WERI-Rb-1 (cell line): ENCODE measurements at regions not wholly inside any gene's neighbourhood (a gene's known extent, or its start where the extent isn't known, plus 50 kb on each side); places are given as distances from the start of the nearest gene placed in this dataset.

Source experiments
- DNase-seq: peaks from one replicate; pipeline ENCODE4 v3.0.0-alpha.2; 2020
- H3K27ac ChIP-seq: fragments of 250-450 bp; sonication (Bioruptor Pico); 2 replicates; pipeline ENCODE4 v1.5.1; 2020; ENCODE audit warnings: mild to moderate bottlenecking, moderate library complexity
- H3K27me3 ChIP-seq: fragments of 250-450 bp; sonication (Bioruptor Pico); 2 replicates; pipeline ENCODE4 v1.5.1; 2021; ENCODE audit warnings: mild to moderate bottlenecking, low read depth, moderate library complexity; ENCODE audit not compliant: insufficient read depth, severe bottlenecking
- H3K36me3 ChIP-seq: fragments of 250-450 bp; sonication (Bioruptor Pico); 2 replicates; pipeline ENCODE4 v1.5.1; 2020; ENCODE audit warnings: mild to moderate bottlenecking, moderate library complexity
- H3K4me3 ChIP-seq: 2 replicates; pipeline ENCODE4 v1.5.1; 2011; ENCODE audit warnings: low read depth, mild to moderate bottlenecking, control low read depth, low read length
- H3K9me3 ChIP-seq: fragments of 250-450 bp; sonication (Bioruptor Pico); 2 replicates; pipeline ENCODE4 v1.5.1; 2021; ENCODE audit warnings: mild to moderate bottlenecking, moderate library complexity; ENCODE audit not compliant: severe bottlenecking
- CTCF ChIP-seq: IDR thresholded peaks from 2 replicates; pipeline ENCODE4 v1.5.1; 2011; ENCODE audit warnings: low read depth, mild to moderate bottlenecking, control low read depth, inconsistent platforms, low read length

DNA sequence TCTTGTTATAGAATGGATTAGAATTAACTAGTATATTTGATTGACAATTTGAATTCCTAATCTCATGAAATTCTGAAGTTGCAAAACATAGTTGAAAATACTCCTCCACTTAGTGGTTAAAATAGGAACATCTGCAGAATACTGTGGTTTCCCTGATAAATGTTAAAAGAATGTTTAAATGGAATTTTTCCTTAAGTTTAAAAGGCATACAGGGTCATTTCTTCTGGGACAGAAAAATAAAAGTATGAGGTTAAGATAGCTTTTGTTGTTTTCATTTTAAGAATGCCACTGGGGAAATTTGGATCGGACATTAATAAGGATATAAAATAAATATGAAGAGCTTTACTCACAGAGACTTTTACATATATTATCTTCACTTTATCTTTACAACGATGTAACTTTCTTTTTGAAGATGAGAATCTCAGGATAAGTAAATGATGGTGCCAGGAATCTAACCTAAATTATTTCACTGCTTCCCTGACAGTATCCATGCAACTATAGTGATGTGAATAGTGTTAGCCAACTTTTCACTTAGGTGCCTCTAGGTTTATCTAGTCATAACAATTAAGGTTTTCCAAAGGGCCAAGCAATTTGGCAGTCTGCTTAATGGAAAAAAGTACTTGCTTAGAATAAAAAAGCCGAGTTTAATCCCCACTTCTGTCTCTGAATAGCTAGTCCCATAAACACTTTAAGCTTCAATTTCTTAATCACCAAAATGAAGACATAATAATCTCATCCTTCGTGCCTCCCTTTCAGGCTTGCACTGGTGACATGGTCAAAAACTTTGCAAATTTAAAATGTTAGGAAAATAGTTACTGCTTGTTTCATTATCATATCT lies 151.8 kb upstream of the STK17B start:
- H3K27me3 ChIP-seq: no peaks in the 10 kb centered on the region
- H3K4me3 ChIP-seq: no peak overlapping the region
- DNase-seq: no peak
- no peaks in the 10 kb centered on the region for H3K36me3 ChIP-seq
- TF ChIP-seq CTCF: no peak
- no peaks in the 10 kb centered on the region for H3K9me3 ChIP-seq
- H3K27ac ChIP-seq: no peak overlapping the region

GRCh38 chr2:196324211-196324610 lies 152.8 kb upstream of the STK17B start:
- no peaks in the 10 kb centered on the region for H3K36me3 ChIP-seq
- DNase-seq: no peak
- H3K27ac ChIP-seq: no peak overlapping the region
- TF ChIP-seq CTCF: no peak
- no peaks in the 10 kb centered on the region for H3K9me3 ChIP-seq
- no peak overlapping the region for H3K4me3 ChIP-seq
- H3K27me3 ChIP-seq: no peaks in the 10 kb centered on the region

DNA sequence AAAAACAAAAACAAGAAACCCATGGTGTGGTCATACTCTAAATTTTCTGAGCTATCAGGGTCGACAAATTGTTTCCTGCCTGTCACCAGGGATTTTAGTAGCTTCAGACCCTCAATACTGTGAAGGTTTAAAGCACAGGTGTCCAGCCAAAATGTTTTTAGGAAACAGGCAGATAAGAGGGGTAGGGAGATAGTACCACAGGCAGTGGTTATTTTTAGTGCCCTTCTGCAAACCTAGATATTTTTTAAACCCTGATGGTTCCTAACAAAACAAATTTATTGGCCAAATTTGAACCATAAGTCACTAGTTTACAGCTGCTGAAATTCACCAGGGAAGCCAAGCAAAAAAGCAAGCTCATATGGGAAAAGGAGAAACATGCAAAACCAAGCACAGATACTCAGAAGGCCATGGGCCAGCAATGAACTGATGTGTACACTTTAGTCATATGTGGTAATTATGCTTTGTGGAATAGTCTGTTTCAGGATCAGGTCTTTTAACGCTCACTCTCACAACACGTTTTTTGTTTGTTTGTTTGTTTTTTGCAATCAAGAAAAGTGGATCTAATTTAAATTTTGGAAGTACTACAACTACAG lies 156.8 kb upstream of the STK17B start:
- Histone ChIP-seq H3K9me3 (no peaks in the 10 kb centered on the region), H3K4me3 (no peak overlapping the region), H3K27me3 (no peaks in the 10 kb centered on the region), H3K27ac (no peak overlapping the region), H3K36me3 (no peaks in the 10 kb centered on the region)
- DNase-seq: no peak
- TF ChIP-seq CTCF: no peak

- no peak overlapping the region for H3K4me3 ChIP-seq
- DNase-seq: no peak
- no peaks in the 10 kb centered on the region for H3K9me3 ChIP-seq
- H3K27me3 ChIP-seq: no peaks in the 10 kb centered on the region
- TF ChIP-seq CTCF: no peak
- no peaks in the 10 kb centered on the region for H3K36me3 ChIP-seq
- no peak overlapping the region for H3K27ac ChIP-seq
Observed at GRCh38 chr2:196329959-196330358, 158.6 kb upstream of the STK17B start.

DNA sequence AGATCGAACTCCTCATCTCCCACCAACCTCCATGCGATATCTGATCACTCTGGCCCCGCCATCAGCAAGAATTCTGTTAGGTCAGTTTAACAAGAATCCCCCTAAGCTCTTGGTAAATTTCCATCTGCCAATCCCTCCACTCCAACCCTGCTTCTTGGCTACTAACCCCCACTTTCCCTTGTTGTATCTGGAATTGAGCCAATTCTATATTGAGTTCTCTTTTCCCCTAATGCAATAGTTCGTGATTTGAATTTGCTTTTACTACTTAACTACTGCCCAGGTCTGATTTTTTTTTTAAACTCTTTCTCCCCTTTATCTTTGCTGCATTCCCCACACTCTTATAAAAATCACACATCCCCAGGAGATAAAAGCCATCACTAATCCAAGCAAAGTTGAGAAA lies 159.3 kb upstream of the STK17B start:
- TF ChIP-seq CTCF: no peak
- Histone ChIP-seq H3K27me3 (no peaks in the 10 kb centered on the region), H3K36me3 (no peaks in the 10 kb centered on the region), H3K27ac (no peak overlapping the region), H3K9me3 (no peaks in the 10 kb centered on the region), H3K4me3 (no peak overlapping the region)
- no peak for DNase-seq
